H9 (cell line): ENCODE measurements at regions not wholly inside any gene's neighbourhood (a gene's known extent, or its start where the extent isn't known, plus 50 kb on each side); places are given as distances from the start of the nearest gene placed in this dataset.

ENCODE experiments used
- DNase-seq: peaks from one replicate; pipeline ENCODE4 v3.0.0-alpha.2; 2017
- H2AFZ ChIP-seq: one replicate; pipeline ENCODE4 v1.6.1; 2013; ENCODE audit warnings: mild to moderate bottlenecking, low read length, control low read depth, moderate library complexity
- H2AK5ac ChIP-seq: 2 replicates; pipeline ENCODE4 v1.6.1; 2013; ENCODE audit warnings: low read length, control low read depth, mixed read lengths; ENCODE audit not compliant: insufficient read length
- H2BK120ac ChIP-seq: one replicate; pipeline ENCODE4 v1.6.1; 2013; ENCODE audit warnings: low read depth, mild to moderate bottlenecking, low read length, control low read depth, inconsistent platforms; ENCODE audit not compliant: poor library complexity, severe bottlenecking
- H2BK12ac ChIP-seq: 2 replicates; pipeline ENCODE4 v1.6.1; 2013; ENCODE audit warnings: low read length, control low read depth, mixed read lengths, low read depth; ENCODE audit not compliant: insufficient read length
- H2BK15ac ChIP-seq: 2 replicates; pipeline ENCODE4 v1.6.1; 2013; ENCODE audit warnings: low read depth, low read length, control low read depth
- H2BK20ac ChIP-seq: one replicate; pipeline ENCODE4 v1.6.1; 2013; ENCODE audit warnings: low read depth, mild to moderate bottlenecking, low read length, control low read depth, inconsistent platforms; ENCODE audit not compliant: poor library complexity, severe bottlenecking
- H2BK5ac ChIP-seq: 2 replicates; pipeline ENCODE4 v1.6.1; 2013; ENCODE audit warnings: low read length, control low read depth, mixed read lengths; ENCODE audit not compliant: insufficient read length
- H3K14ac ChIP-seq: 2 replicates; pipeline ENCODE4 v1.6.1; 2013; ENCODE audit warnings: low read length, control low read depth; ENCODE audit not compliant: insufficient read depth
- H3K18ac ChIP-seq: 2 replicates; pipeline ENCODE4 v1.6.1; 2013; ENCODE audit warnings: low read depth, mild to moderate bottlenecking, mixed read lengths, low read length, control low read depth; ENCODE audit not compliant: insufficient read length
- H3K23ac ChIP-seq: 2 replicates; pipeline ENCODE4 v1.6.1; 2013; ENCODE audit warnings: low read length, control low read depth, mixed read lengths, low read depth; ENCODE audit not compliant: insufficient read length
- H3K23me2 ChIP-seq: 2 replicates; pipeline ENCODE4 v1.6.1; 2013; ENCODE audit warnings: low read depth, mild to moderate bottlenecking, mixed read lengths, low read length, control low read depth; ENCODE audit not compliant: insufficient read length, poor library complexity, severe bottlenecking
- H3K27ac ChIP-seq: 2 replicates; pipeline ENCODE4 v1.5.1; 2013; ENCODE audit warnings: low read length, control low read depth, mixed read lengths, low read depth; ENCODE audit not compliant: insufficient read length
- H3K27me3 ChIP-seq: 2 replicates; pipeline ENCODE4 v1.6.1; 2013; ENCODE audit warnings: low read length, control low read depth, inconsistent platforms; ENCODE audit not compliant: insufficient read depth
- H3K4ac ChIP-seq: 2 replicates; pipeline ENCODE4 v1.6.1; 2013; ENCODE audit warnings: low read depth, mild to moderate bottlenecking, control low read depth, inconsistent platforms, low read length, moderate library complexity
- H3K4me1 ChIP-seq: 2 replicates; pipeline ENCODE4 v1.6.1; 2013; ENCODE audit warnings: low read length, control low read depth, inconsistent platforms; ENCODE audit not compliant: insufficient read depth
- H3K4me2 ChIP-seq: 2 replicates; pipeline ENCODE4 v1.6.1; 2013; ENCODE audit warnings: low read length, control low read depth, mixed read lengths; ENCODE audit not compliant: insufficient read length, insufficient read depth
- H3K56ac ChIP-seq: 2 replicates; pipeline ENCODE4 v1.6.1; 2013; ENCODE audit warnings: low read depth, mild to moderate bottlenecking, mixed read lengths, low read length, control low read depth; ENCODE audit not compliant: insufficient read length
- H3K79me1 ChIP-seq: 2 replicates; pipeline ENCODE4 v1.6.1; 2013; ENCODE audit warnings: low read depth, mild to moderate bottlenecking, moderate library complexity, low read length, control low read depth, inconsistent platforms; ENCODE audit not compliant: insufficient read depth, poor library complexity, severe bottlenecking
- H3K79me2 ChIP-seq: 2 replicates; pipeline ENCODE4 v1.6.1; 2013; ENCODE audit warnings: low read length, control low read depth, inconsistent platforms; ENCODE audit not compliant: insufficient read depth
- H3K9ac ChIP-seq: 2 replicates; pipeline ENCODE4 v1.6.1; 2013; ENCODE audit warnings: low read length, control low read depth, mixed read lengths; ENCODE audit not compliant: insufficient read length; ENCODE audit errors: extremely low read depth
- H3K9me3 ChIP-seq: one replicate; pipeline ENCODE4 v1.6.1; 2013; ENCODE audit warnings: low read depth, low read length, inconsistent platforms; ENCODE audit not compliant: control insufficient read depth
- H3T11ph ChIP-seq: one replicate; pipeline ENCODE4 v1.6.1; 2013; ENCODE audit warnings: mild to moderate bottlenecking, low read length, control low read depth, inconsistent platforms
- H4K20me1 ChIP-seq: one replicate; pipeline ENCODE4 v1.6.1; 2013; ENCODE audit not compliant: control insufficient read depth, insufficient read length, insufficient read depth
- H4K5ac ChIP-seq: 2 replicates; pipeline ENCODE4 v1.6.1; 2013; ENCODE audit warnings: low read depth, mild to moderate bottlenecking, mixed read lengths, low read length, control low read depth; ENCODE audit not compliant: insufficient read length
- H4K8ac ChIP-seq: replicated peaks from 2 replicates; pipeline ENCODE4 v1.6.1; 2013; ENCODE audit warnings: low read length, control low read depth, mixed read lengths, low read depth; ENCODE audit not compliant: insufficient read length
- H4K91ac ChIP-seq: 2 replicates; pipeline ENCODE4 v1.6.1; 2013; ENCODE audit warnings: low read depth, mild to moderate bottlenecking, moderate library complexity, mixed read lengths, low read length, control low read depth; ENCODE audit not compliant: insufficient read length
- H3K27ac Mint-ChIP-seq, 3 experiments: 2 replicates in 2 of 3; 3 replicates in 1 of 3; pipeline ENCODE4 v1.8.0; 2020 to 2021; ENCODE audit warnings: mixed read lengths in 3 of 3, mild to moderate bottlenecking in 1 of 3, moderate library complexity in 1 of 3
- H3K27me3 Mint-ChIP-seq: 2 replicates; pipeline ENCODE4 v1.8.0; 2021; ENCODE audit warnings: low read depth, mild to moderate bottlenecking, moderate library complexity, mixed read lengths
- H3K36me3 Mint-ChIP-seq, 3 experiments: 2 replicates in 2 of 3; 3 replicates in 1 of 3; pipeline ENCODE4 v1.8.0; 2020 to 2021; ENCODE audit warnings: low read depth in 3 of 3, mixed read lengths in 3 of 3; ENCODE audit not compliant: insufficient read depth in 1 of 3
- H3K4me1 Mint-ChIP-seq, 2 experiments: 2 replicates each; pipeline ENCODE4 v1.8.0; 2020; ENCODE audit warnings: mixed read lengths in 2 of 2
- H3K4me3 Mint-ChIP-seq, 2 experiments: 2 replicates in 1 of 2; 3 replicates in 1 of 2; pipeline ENCODE4 v1.8.0; 2020 to 2021; ENCODE audit warnings: mild to moderate bottlenecking in 2 of 2, mixed read lengths in 2 of 2, moderate library complexity in 1 of 2
- H3K9me3 Mint-ChIP-seq, 2 experiments: 2 replicates in 1 of 2; 3 replicates in 1 of 2; pipeline ENCODE4 v1.8.0; 2020; ENCODE audit warnings: mild to moderate bottlenecking in 2 of 2, mixed read lengths in 2 of 2, moderate library complexity in 1 of 2
- CTCF ChIP-seq: fragments of 200-600 bp; sonication (generic); conservative IDR thresholded peaks from 3 replicates; pipeline ENCODE4 v1.8.0; 2021; ENCODE audit warnings: antibody characterized with exemption, mild to moderate bottlenecking
- WGBS: extraction: QIAGEN DNeasy Blood & Tissue Kit; methylation state at CpG from one replicate; pipeline ENCODE4 v1.1.7; 2013; ENCODE audit warnings: missing lambda C conversion rate, low lambda C conversion rate, mixed read lengths; ENCODE audit not compliant: insufficient read length; ENCODE audit errors: extremely low coverage; 5-methylcytosine and 5-hydroxymethylcytosine counted together

GRCh38 chr2:3024401-3024935 lies 353.1 kb downstream of the EIPR1 start:
- no peak overlapping the region for H3T11ph ChIP-seq
- no peak for TF ChIP-seq CTCF
- no peaks in the 10 kb centered on the region for H3K9me3 ChIP-seq
- no CpG with 5 or more reads among the region's 10 CpGs for WGBS
- no peak overlapping the region for H3K14ac ChIP-seq
- peaks cover 5% of the 10 kb centered on the region; the same call in 1 of the 2 replicates for H3K4me1 ChIP-seq
- no peaks in the 10 kb centered on the region for H3K79me2 ChIP-seq
- H3K27me3 Mint-ChIP-seq, result peaks cover 9% of the 10 kb centered on the region
- no peak overlapping the region for H2AK5ac ChIP-seq
- 0 out of 2 replicates have a peak, but pooled peaks cover 2% of the 10 kb centered on the region for H3K27me3 ChIP-seq
- peak; percentile 56 for DNase-seq
- H2BK15ac ChIP-seq, result no peak overlapping the region
- H3K18ac ChIP-seq, result no peak overlapping the region
- H3K23ac ChIP-seq, result no peak overlapping the region
- no peak overlapping the region for H3K56ac ChIP-seq
- H3K9me3 Mint-ChIP-seq, result peaks cover 2 to 10% of the 10 kb centered on the region in 2 experiments
- no peak overlapping the region for H4K91ac ChIP-seq
- no peak overlapping the region for H2BK12ac ChIP-seq
- H3K36me3 Mint-ChIP-seq, result peaks cover 0 to 5% (median 1%) of the 10 kb centered on the region in 3 experiments; a peak in 5 of 7 replicates
- no peaks in the 10 kb centered on the region for H3K23me2 ChIP-seq
- H3K4ac ChIP-seq, result no peak overlapping the region
- peaks cover 11 to 14% of the 10 kb centered on the region in 2 experiments for H3K4me1 Mint-ChIP-seq
- H3K27ac ChIP-seq, result no peak overlapping the region
- H3K4me3 Mint-ChIP-seq, result no peak overlapping the region; a peak in 1 of 5 replicates
- H2AFZ ChIP-seq, result no peak overlapping the region
- no peaks in the 10 kb centered on the region for H4K20me1 ChIP-seq
- H3K27ac Mint-ChIP-seq, result peak overlapping the region in 1 of 3 experiments; percentile 63; a peak in 2 of 7 replicates
- H2BK5ac ChIP-seq, result no peak overlapping the region
- H3K9ac ChIP-seq, result no peak overlapping the region
- H2BK20ac ChIP-seq, result no peak overlapping the region
- no peak overlapping the region for H4K8ac ChIP-seq
- H4K5ac ChIP-seq, result no peak overlapping the region
- H3K79me1 ChIP-seq, result no peaks in the 10 kb centered on the region
- H2BK120ac ChIP-seq, result no peak overlapping the region
- no peak overlapping the region for H3K4me2 ChIP-seq
